Gastroesophageal sphincter (tissue), 4 donors: ENCODE measurements at regions not wholly inside any gene's neighbourhood (a gene's known extent, or its start where the extent isn't known, plus 50 kb on each side); places are given as distances from the start of the nearest gene placed in this dataset.

Source experiments
- ATAC-seq: fragments of 150-250 bp; one replicate; pipeline ENCODE4 v1.9.1; 2016; ENCODE audit warnings: mild to moderate bottlenecking, moderate library complexity
- H3K27ac ChIP-seq, 4 donors: fragments of 200-600 bp; sonication (generic) in 3 of 4; 1 replicate in 3 of 4; 2 replicates in 1 of 4; pipeline ENCODE4 v1.5.1; 2016 to 2019
- H3K27me3 ChIP-seq: fragments of 200-600 bp; sonication (generic); one replicate; pipeline ENCODE4 v1.5.1; 2019
- H3K36me3 ChIP-seq, 2 donors: fragments of 200-600 bp; sonication (generic); one replicate each; pipeline ENCODE4 v1.5.1; 2019; ENCODE audit warnings: control low read depth in 1 of 2
- H3K4me1 ChIP-seq, 3 donors: fragments of 200-600 bp; sonication (generic); 1 replicate in 2 of 3; 2 replicates in 1 of 3; pipeline ENCODE4 v1.5.1; 2016 to 2019; ENCODE audit warnings: control low read depth in 2 of 3
- H3K4me3 ChIP-seq, 2 donors: fragments of 200-600 bp; sonication (generic); one replicate each; pipeline ENCODE4 v1.5.1; 2019; ENCODE audit warnings: mild to moderate bottlenecking in 1 of 2, moderate library complexity in 1 of 2
- H3K9me3 ChIP-seq, 3 donors: fragments of 200-600 bp; sonication (generic); one replicate each; pipeline ENCODE4 v1.5.1; 2017 to 2019; ENCODE audit warnings: control low read depth in 2 of 3
- EP300 ChIP-seq: sonication (generic); formaldehyde crosslinking; IDR thresholded peaks from one replicate; pipeline ENCODE4 v1.6.1; 2017; ENCODE audit warnings: antibody characterized with exemption, mild to moderate bottlenecking
- POLR2A ChIP-seq, 2 donors: fragments of 450-650 bp; IDR thresholded peaks; one replicate each; pipeline ENCODE4 v1.6.1; 2017; ENCODE audit warnings: antibody characterized with exemption in 2 of 2, mild to moderate bottlenecking in 2 of 2, moderate library complexity in 1 of 2
- POLR2AphosphoS5 ChIP-seq: sonication (generic); formaldehyde crosslinking; IDR thresholded peaks from one replicate; pipeline ENCODE4 v1.6.1; 2017; ENCODE audit warnings: antibody characterized with exemption
- WGBS, 2 donors: methylation state at CpG; one replicate each; pipeline ENCODE4 v1.1.5; 2018; ENCODE audit warnings: low coverage in 1 of 2; 5-methylcytosine and 5-hydroxymethylcytosine counted together
- TF ChIP-seq, protein P1 (sequence below), 4 experiments: fragments of 200-600 bp in 2 of 4; fragments of 450-650 bp in 2 of 4; sonication (generic) in 1 of 4; IDR thresholded peaks; one replicate each; pipeline ENCODE4 v1.5.1; 2017 to 2019; ENCODE audit warnings: antibody characterized with exemption in 4 of 4, mild to moderate bottlenecking in 2 of 4, moderate library complexity in 2 of 4

DNA sequence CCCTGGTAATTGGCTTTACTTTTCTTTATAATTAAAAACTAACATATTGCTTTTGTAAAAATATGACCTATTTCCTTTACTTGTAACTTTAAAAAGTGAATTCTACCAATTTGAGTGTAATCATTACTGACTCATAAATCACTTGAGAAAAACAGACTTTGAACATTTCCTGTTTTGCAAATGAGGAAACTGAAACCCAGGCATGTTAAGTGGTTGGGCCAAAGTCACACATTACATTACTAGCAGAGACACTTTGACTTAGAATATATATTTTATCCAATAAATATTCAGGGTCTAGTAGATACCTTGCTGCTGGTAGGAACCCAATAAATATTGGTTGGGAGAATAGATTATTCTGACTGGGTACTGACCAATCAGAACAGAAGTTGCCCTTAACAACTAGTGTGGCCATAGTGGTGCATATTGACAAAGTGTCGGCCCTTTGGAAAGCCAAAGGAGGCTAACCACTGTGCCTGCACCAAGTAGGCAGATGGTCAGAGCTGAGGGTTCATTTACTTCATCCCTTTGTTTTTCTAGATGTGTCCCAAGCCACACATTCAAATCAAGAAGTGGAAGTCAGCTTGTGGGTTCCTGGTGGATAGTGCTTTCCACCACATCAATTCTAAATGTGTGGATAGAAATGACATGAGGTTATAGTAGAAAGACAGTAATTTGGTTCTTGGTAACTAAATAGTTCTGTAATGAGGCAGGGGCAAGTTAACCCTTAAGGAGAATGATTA, 365.1 kb upstream of the RIOK2 start:
- TF ChIP-seq, protein P1, sequence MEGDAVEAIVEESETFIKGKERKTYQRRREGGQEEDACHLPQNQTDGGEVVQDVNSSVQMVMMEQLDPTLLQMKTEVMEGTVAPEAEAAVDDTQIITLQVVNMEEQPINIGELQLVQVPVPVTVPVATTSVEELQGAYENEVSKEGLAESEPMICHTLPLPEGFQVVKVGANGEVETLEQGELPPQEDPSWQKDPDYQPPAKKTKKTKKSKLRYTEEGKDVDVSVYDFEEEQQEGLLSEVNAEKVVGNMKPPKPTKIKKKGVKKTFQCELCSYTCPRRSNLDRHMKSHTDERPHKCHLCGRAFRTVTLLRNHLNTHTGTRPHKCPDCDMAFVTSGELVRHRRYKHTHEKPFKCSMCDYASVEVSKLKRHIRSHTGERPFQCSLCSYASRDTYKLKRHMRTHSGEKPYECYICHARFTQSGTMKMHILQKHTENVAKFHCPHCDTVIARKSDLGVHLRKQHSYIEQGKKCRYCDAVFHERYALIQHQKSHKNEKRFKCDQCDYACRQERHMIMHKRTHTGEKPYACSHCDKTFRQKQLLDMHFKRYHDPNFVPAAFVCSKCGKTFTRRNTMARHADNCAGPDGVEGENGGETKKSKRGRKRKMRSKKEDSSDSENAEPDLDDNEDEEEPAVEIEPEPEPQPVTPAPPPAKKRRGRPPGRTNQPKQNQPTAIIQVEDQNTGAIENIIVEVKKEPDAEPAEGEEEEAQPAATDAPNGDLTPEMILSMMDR (IDR thresholded peaks at IDR 0.05): no peak
- no peaks in the 10 kb centered on the region for H3K27me3 ChIP-seq
- ATAC-seq: no peak
- WGBS, 2 donors: 100% methylated on average over 1 of the region's 1 CpG
- H3K9me3 ChIP-seq: no peaks in the 10 kb centered on the region
- H3K27ac ChIP-seq: no peak overlapping the region
- H3K36me3 ChIP-seq: no peaks in the 10 kb centered on the region
- peaks cover 0 to 17% (median 0%) of the 10 kb centered on the region in 3 donors for H3K4me1 ChIP-seq
- H3K4me3 ChIP-seq: no peak overlapping the region

DNA sequence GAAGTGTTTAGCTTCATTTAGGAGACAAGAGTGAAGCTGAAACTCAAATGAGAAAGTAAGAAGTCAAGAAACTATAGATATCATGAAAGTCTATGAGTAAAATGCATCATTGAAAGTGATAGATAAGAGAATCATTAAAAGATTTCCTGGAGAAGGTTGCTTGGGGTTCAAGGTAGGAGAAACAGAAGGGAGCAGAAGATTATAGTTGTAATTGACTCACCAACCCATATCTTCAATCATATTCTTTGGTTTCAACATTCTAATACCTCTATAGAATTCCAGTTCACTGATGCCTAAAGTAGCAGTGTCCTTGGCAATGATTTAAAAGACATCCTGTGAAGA, 365.7 kb upstream of the RIOK2 start:
- Histone ChIP-seq H3K27me3 (no peaks in the 10 kb centered on the region), H3K9me3 (no peaks in the 10 kb centered on the region), H3K36me3 (no peaks in the 10 kb centered on the region), H3K4me3 (no peak overlapping the region), H3K4me1 (peaks cover 0 to 17% (median 0%) of the 10 kb centered on the region in 3 donors), H3K27ac (no peak overlapping the region)
- TF ChIP-seq EP300 (no peak), POLR2A (IDR thresholded peaks at IDR 0.05) (no peak), POLR2AphosphoS5 (no peak)
- TF ChIP-seq, protein P1 (IDR thresholded peaks at IDR 0.05): no peak
- no peak for ATAC-seq

DNA sequence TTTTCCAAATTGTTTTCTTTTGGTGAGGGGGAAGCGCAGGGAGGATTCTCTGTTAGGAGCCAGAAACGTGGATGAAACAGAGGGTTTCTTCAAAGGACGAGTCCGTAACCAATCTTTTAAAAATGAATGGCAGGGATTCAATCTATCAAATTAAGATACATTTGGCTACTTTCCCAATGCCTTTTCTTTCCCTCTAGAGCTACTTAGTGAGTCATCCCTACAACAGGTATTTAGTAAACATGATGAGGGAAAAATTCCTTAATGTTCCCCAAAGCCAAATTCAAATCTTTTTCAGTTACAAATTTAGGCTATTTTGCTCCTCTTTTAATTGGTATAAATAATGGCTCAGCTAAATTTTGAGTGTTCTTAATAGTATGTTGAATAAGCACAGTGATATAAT, 366.4 kb upstream of the RIOK2 start:
- H3K9me3 ChIP-seq: no peaks in the 10 kb centered on the region
- H3K4me1 ChIP-seq: peaks cover 0 to 17% (median 0%) of the 10 kb centered on the region in 3 donors
- H3K27me3 ChIP-seq: no peaks in the 10 kb centered on the region
- no peak overlapping the region for H3K4me3 ChIP-seq
- no peak for TF ChIP-seq EP300
- TF ChIP-seq, protein P1 (IDR thresholded peaks at IDR 0.05): no peak
- TF ChIP-seq POLR2AphosphoS5: no peak
- no peak for TF ChIP-seq POLR2A (IDR thresholded peaks at IDR 0.05)
- WGBS, 2 donors: 82 to 100% methylated on average over 2 to 4 of the region's 4 CpGs
- no peaks in the 10 kb centered on the region for H3K36me3 ChIP-seq
- no peak overlapping the region for H3K27ac ChIP-seq
- no peak for ATAC-seq

DNA sequence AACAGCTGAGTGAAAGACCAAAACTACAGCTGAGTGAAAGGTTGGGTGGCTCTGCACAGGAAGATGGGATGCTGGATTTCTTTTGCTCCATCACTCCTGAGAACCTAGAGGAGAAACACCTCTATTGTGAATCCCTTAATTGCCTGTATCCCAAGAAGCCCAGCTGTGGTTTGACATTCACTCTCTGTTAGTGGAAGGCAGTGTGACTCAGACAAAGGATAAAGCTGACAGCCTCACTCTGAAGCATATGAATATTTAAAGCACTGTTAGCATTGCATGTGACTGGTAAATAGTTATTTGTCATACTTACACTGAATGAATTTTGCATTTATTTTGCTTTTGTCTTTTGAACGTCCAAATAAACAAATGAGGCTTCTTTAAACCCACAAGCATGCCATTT, 367.1 kb upstream of the RIOK2 start:
- Histone ChIP-seq H3K27me3 (no peaks in the 10 kb centered on the region), H3K27ac (no peak overlapping the region), H3K9me3 (no peaks in the 10 kb centered on the region), H3K36me3 (no peaks in the 10 kb centered on the region), H3K4me3 (no peak overlapping the region), H3K4me1 (peaks cover 0 to 18% (median 0%) of the 10 kb centered on the region in 3 donors)
- TF ChIP-seq POLR2AphosphoS5: no peak
- no peak for TF ChIP-seq EP300
- TF ChIP-seq, protein P1 (IDR thresholded peaks at IDR 0.05): no peak
- TF ChIP-seq POLR2A (IDR thresholded peaks at IDR 0.05): no peak
- no peak for ATAC-seq
- WGBS, 2 donors: 30 to 64% methylated on average over 1 of the region's 1 CpG

DNA sequence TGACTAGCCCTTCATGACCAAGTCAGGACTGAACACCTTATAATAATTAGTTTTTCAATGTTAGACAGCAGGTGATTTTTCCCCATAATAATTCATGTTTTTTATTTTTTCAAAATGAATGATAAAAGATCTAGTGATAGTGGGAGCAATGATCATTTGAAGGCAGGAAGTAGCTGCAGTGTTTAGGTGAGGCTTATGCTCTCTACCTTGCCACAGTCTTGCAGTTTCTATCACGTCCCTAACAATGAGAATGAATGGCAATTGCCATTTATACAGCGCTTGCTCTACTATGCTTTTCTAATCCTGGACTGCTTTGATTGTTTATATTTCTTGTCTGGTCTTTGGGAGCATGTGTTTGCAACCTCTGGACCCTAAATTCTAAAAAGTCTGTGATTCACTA, 367.8 kb upstream of the RIOK2 start:
- Histone ChIP-seq H3K4me3 (no peak overlapping the region), H3K4me1 (peaks cover 0 to 14% (median 0%) of the 10 kb centered on the region in 3 donors), H3K36me3 (no peaks in the 10 kb centered on the region), H3K27ac (no peak overlapping the region), H3K27me3 (no peaks in the 10 kb centered on the region), H3K9me3 (no peaks in the 10 kb centered on the region)
- WGBS, 2 donors: 91 to 94% methylated on average over 2 of the region's 2 CpGs
- TF ChIP-seq EP300: no peak
- no peak for TF ChIP-seq POLR2AphosphoS5
- TF ChIP-seq POLR2A (IDR thresholded peaks at IDR 0.05): no peak
- TF ChIP-seq, protein P1 (IDR thresholded peaks at IDR 0.05): no peak
- no peak for ATAC-seq
